GM18870 (cell line): ENCODE measurements at regions not wholly inside any gene's neighbourhood (a gene's known extent, or its start where the extent isn't known, plus 50 kb on each side); places are given as distances from the start of the nearest gene placed in this dataset.

Source experiments
- ATAC-seq: cut with Tn5 transposase; IDR thresholded peaks from one replicate; pipeline ENCODE4 v1.9.1; 2021; ENCODE audit warnings: moderate library complexity; ENCODE audit not compliant: unreplicated experiment

DNA sequence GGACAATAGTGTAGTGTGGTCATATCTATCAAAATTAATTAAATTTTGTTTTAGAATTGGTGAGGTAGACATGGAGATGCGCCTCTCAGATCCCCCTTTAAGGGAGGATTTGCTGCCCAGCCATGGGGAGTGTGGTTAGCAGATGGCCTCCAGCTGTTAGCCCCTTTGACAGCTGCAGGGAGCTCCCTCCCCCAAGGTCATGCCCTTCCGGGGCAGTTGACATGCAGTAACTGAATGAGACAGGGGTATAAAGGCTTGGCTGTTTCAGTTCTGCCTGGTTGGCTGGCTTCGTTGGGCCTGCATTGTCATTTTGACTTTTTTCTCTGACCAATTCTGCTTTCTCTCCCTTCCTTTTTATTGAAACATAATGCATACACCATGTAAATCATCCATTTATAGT is 291.5 kb upstream of the SRRM4 start:
- peak; percentile 67 for ATAC-seq

- ATAC-seq, result no peak
Observed at GRCh38 chr12:118690506-118690905, 290.8 kb upstream of the SRRM4 start.

- ATAC-seq, result no peak
Observed at GRCh38 chr12:118694128-118694775, 287.1 kb upstream of the SRRM4 start.

GRCh38 chr12:118704527-118705241 is 276.7 kb upstream of the SRRM4 start:
- no peak for ATAC-seq

DNA sequence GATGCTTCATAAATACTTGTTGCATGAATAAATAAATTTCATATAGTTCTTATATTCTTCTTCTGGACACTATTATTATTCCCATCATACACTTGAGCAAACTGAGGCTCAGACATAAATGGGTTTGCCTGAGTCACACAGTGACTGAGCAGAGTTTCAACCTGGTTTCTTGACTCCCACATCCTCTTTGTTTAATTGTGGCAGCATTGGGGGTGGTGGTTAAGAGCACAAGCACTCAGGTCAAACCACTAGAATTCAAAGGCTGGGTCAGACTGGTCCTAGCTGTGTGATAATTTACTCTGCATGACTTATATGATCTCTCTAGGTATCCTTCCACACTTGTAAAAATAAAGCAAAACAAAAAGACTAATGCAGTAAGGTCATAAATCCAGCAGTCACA is 274.9 kb upstream of the SRRM4 start:
- no peak for ATAC-seq

DNA sequence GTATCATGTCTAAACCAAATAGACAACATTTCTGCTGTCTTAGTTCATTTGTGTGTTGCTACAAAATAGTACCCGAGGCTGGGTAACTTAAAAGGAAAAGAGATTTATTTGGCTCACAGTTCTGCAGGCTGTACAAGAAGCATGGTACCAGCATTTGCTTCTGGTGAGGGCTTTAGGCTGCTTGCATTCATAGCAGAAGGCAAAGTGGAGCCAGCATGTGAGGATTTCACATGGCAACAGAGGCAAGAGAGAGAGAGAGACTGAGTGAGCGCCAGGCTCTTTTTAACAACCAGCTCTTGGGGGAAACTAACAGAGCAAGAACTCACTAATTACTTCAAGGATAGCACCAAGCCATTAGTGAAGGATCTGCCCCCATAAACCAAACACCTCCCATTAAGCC is 271.4 kb upstream of the SRRM4 start:
- no peak for ATAC-seq

GRCh38 chr12:118711185-118711584 is 270.2 kb upstream of the SRRM4 start:
- no peak for ATAC-seq

- peak; percentile 53 for ATAC-seq
Observed at GRCh38 chr12:118714051-118714460, 267.3 kb upstream of the SRRM4 start.

DNA sequence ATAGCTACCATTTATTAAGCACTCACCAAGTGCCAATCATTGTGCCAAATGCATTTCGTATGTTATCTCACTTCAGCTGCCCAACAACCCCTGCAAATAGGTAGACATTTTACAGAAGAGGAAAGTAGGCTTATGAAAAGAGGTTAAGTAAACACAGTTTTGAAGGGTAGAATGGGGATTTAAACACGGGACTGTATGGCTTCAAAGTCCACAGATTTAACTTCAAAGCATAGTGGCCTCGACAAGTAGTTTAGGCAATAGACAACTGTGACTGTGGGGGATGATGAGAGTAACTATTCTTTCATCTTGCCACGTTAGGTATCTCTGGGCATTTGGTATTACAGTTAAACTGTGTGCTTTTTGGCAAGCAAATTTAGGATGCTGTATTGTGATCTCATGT is 266.8 kb upstream of the SRRM4 start:
- no peak for ATAC-seq

GRCh38 chr12:118715647-118716046 is 265.7 kb upstream of the SRRM4 start:
- no peak for ATAC-seq

GRCh38 chr12:118727196-118727978 is 254.0 kb upstream of the SRRM4 start:
- no peak for ATAC-seq

DNA sequence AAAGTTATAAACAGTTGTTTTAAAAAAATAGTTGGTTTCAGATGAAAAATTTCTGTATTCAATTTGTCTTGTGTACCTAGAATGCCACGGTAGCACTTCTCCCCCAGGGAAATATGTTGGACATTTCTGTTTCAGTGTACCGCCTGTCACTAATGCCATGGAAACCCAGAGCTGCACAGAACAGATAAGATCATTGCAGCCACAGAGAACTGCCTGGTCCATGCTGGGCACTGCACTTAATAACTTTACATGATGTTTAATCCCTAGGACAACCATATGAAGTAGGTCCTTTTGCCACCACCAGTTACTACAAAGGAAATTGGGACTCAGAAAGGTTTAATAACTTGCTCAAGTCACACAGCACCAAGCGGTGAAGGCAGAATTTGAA is 253.4 kb upstream of the SRRM4 start:
- ATAC-seq, result no peak

- no peak for ATAC-seq
Observed at GRCh38 chr12:118734266-118734665, 247.1 kb upstream of the SRRM4 start.

DNA sequence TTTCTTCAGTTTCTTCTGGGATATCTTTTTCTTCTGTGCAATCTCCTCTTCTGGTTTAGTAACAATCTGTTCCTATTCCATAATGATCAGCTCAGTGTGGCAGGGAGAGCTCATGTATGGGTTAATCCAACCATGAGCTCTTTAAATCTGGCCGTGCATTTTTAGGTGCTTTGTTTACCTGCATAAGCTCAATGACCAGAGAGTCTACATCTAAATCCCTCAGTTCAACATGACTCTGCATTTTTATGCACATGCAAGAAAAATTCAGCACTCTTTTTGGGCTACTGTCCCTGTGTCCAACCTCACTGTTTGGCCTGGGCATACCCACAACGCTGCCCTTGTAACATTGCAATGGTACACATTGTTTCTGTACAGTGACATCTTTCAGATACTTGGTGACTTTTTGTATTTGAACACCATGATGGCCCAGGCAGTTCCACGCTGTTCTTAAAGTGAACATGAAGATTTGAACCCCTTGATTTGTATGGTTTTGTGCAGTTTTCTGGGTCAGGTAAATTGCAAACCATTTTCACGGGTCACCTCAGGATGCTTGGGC is 243.3 kb upstream of the SRRM4 start:
- no peak for ATAC-seq

DNA sequence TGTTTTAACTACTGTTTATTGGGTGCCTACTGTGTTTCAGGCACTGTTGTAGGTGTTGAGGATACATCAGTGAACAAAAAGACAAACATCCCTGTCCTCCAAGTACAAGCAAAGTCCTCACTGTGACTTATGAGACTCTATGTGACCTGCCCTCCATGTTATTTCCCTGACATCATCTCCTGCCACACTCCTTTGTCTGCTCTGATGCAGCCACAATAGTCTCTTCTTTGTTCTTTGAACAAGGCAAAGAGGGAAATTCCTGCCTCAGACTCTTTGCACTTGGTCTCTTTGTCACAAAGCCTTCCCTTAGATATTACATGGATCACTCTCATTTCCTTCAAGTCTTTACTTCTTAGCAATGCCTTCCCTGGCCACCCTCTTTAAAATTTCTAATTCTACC is 240.1 kb upstream of the SRRM4 start:
- ATAC-seq, result no peak

- ATAC-seq, result no peak
Observed at GRCh38 chr12:118742431-118742830, 238.9 kb upstream of the SRRM4 start.

DNA sequence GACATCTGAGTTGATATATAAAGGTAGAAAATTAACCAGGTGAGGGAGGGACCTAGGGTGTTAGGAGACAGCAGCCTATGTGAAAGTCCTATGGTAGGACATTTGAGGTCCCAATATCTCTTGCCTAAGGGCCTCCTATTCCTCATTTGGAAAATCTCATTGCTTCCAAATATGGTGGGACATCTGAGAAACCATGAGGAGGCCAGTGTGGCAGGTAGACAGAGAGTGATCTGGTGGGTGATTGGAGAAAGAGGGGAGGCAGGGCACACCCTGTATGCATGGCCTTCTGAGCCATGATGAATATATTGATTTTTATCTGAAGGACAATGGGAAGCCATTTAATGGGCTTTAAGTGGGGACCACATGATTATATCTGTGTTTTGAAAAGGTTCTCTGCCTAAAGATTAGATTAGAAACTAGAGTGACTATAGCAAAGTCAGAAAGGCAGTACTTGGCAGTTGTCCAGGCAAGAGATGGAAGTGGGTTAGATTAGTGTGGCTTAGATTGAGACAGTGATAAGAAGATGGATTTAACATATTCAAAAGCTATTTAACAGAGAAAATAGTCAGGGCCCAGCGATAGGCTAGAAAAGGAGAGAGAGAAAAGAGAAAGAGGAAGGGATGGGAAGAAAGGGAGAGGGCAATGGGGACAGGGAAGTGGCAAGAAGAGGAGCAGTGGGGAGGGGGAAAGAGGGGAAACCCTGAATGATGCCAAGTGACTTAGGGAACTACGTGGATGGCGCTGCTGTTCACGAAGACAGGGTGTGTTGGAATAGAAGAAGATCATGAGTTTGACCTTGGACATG is 237.2 kb upstream of the SRRM4 start:
- no peak for ATAC-seq

DNA sequence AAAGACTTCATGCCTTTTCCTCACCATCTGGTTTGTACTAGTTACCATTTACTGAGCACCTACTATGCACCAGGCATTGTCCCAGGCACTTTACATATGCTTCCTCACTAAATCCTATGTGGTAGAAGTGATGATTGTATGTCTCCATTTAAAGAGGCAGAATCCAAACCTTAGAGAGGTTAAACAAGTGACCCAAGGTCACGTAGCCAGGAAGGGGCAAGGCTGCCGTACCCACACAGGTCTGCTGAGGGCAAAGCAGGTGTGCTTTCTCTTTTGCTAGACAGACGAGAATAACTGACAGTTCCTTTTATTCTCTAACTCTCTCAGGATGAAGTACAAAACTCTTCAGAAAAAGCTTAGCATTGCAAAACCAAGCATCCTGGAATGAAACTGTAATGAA is 235.2 kb upstream of the SRRM4 start:
- no peak for ATAC-seq

DNA sequence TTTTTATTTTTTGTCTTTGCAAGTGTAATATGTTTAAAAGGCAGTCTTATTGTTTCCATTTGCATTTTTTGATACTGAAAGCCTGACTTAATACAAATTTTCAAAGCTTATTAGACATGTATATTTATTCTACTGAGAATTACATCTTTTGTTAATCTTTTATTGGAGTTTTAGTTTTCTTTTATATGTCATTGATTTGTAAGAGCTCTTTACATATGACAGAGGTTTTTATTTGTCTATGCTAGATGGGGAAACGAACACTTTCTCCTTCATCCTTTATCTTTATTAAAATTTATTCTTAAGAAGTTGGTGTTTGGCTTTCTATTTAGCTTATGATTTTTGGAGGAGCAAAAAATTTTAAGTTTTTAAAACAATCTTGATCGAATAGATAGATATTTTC is 234.4 kb upstream of the SRRM4 start:
- ATAC-seq, result no peak

- no peak for ATAC-seq
Observed at GRCh38 chr12:118747771-118748170, 233.6 kb upstream of the SRRM4 start.
